ENCODE measurements at regions not wholly inside any gene's neighbourhood (a gene's known extent, or its start where the extent isn't known, plus 50 kb on each side); places are given as distances from the start of the nearest gene placed in this dataset.

DNA sequence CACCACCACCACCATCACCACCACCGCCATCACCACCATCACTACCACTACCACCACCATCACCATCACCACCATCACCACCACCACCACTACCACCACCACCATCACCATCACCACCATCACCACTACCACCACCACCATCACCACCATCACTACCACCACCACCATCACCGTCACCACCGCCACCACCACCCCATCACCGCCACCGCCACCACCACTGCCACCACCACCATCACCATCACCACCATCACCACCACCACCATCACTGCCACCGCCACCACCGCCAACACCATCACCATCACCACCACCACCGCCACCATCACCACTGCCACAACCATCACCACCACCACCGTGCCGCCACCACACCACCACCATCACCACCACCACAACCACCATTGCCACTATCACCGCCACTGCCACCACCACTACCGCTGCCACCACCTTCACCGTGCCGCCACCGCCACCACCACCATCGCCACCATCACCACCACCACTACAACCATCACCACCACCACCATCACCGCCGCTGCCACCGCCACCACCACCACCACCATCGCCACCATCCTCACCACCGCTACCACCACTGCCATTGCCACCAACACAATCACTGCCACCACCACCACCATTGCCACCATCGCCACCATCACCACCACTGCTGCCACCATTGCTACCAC, 1511.3 kb upstream of the AGA start:
- TF ChIP-seq, protein P1, sequence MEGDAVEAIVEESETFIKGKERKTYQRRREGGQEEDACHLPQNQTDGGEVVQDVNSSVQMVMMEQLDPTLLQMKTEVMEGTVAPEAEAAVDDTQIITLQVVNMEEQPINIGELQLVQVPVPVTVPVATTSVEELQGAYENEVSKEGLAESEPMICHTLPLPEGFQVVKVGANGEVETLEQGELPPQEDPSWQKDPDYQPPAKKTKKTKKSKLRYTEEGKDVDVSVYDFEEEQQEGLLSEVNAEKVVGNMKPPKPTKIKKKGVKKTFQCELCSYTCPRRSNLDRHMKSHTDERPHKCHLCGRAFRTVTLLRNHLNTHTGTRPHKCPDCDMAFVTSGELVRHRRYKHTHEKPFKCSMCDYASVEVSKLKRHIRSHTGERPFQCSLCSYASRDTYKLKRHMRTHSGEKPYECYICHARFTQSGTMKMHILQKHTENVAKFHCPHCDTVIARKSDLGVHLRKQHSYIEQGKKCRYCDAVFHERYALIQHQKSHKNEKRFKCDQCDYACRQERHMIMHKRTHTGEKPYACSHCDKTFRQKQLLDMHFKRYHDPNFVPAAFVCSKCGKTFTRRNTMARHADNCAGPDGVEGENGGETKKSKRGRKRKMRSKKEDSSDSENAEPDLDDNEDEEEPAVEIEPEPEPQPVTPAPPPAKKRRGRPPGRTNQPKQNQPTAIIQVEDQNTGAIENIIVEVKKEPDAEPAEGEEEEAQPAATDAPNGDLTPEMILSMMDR (IDR thresholded peaks at IDR 0.05), result no peak
- TF ChIP-seq POLR2A (IDR thresholded peaks at IDR 0.05), result no peak
